AG04449 (cell line): ENCODE measurements at regions not wholly inside any gene's neighbourhood (a gene's known extent, or its start where the extent isn't known, plus 50 kb on each side); places are given as distances from the start of the nearest gene placed in this dataset.

Experiments used
- CTCF ChIA-PET: fragments of 350-600 bp; formaldehyde crosslinking; extraction: SDS; loops from one replicate; lab custom pipeline; 2021; ENCODE audit warnings: antibody characterized with exemption; lab: Yijun Ruan, JAX
- POLR2A ChIA-PET: fragments of 400-600, 350-600 bp; formaldehyde crosslinking; extraction: SDS; loops from one replicate; lab custom pipeline; 2020; ENCODE audit warnings: antibody characterized with exemption, inconsistent platforms; lab: Yijun Ruan, JAX
- DNase-seq: peaks from one replicate; pipeline ENCODE4 v3.0.0-alpha.2; 2010; ENCODE audit warnings: low read depth, low spot score
- H3K4me3 ChIP-seq: 2 replicates; pipeline ENCODE4 v1.5.1; 2011; ENCODE audit warnings: low read depth, mild to moderate bottlenecking, control low read depth, low read length
- CTCF ChIP-seq: IDR thresholded peaks from one replicate; pipeline ENCODE4 v1.5.1; 2011; ENCODE audit warnings: mild to moderate bottlenecking, moderate library complexity, low read length, control low read depth, inconsistent platforms; ENCODE audit not compliant: insufficient read depth; ENCODE audit errors: missing control alignments

- POLR2A ChIA-PET, result no interaction called here
- H3K4me3 ChIP-seq, result no peak overlapping the region
- TF ChIP-seq CTCF, result no peak
- CTCF ChIA-PET, result no interaction called here
- no peak for DNase-seq
These were observed 510.4 kb downstream of the ZNF674 start for GRCh38 chrX:46034868-46035267.

DNA sequence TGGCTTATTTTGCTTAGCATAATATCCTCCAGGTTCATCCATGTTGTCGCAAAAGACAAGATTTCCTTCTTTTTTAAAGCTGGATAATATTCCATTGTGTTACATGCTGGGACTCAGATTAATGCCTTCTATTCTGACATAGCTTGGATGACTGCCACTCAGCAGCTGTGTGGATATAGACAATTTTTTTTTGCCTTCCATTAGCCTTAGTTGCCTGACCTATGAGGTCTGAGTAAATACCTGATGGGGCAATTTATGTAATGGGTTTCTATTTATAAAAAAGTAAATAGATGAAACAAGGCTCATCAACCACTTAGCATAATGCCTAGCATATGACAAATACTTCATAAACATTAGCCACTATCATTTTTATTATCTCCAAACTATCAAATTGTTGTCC lies 515.4 kb downstream of the ZNF674 start:
- DNase-seq, result no peak
- H3K4me3 ChIP-seq, result no peak overlapping the region
- TF ChIP-seq CTCF, result no peak
- POLR2A ChIA-PET, result no interaction called here
- CTCF ChIA-PET, result no interaction called here

- no peak overlapping the region for H3K4me3 ChIP-seq
- CTCF ChIA-PET, result no interaction called here
- POLR2A ChIA-PET, result no interaction called here
- TF ChIP-seq CTCF, result no peak
- DNase-seq, result no peak
These were observed 528.9 kb downstream of the ZNF674 start for GRCh38 chrX:46016296-46016695.

DNA sequence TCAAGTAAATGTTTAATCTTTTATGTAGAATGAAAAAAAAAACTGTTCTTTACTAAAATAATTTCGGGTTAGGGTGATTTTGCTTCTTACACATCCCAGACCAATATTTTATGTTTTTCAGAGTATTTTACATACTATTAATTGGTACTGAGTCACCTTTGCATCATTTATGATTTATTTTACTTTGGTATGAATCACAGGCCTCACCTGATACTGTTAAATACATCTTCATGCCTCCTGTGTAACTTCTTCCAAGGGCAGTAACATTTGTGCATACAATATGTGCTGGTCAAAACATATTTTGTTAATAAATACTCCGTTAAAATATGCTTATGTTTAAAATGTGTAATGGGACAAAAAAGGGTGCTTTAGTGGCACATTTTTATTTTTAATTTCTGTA lies 529.6 kb downstream of the ZNF674 start:
- CTCF ChIA-PET, result no interaction called here
- TF ChIP-seq CTCF, result no peak
- no peak overlapping the region for H3K4me3 ChIP-seq
- POLR2A ChIA-PET, result no interaction called here
- DNase-seq, result no peak

DNA sequence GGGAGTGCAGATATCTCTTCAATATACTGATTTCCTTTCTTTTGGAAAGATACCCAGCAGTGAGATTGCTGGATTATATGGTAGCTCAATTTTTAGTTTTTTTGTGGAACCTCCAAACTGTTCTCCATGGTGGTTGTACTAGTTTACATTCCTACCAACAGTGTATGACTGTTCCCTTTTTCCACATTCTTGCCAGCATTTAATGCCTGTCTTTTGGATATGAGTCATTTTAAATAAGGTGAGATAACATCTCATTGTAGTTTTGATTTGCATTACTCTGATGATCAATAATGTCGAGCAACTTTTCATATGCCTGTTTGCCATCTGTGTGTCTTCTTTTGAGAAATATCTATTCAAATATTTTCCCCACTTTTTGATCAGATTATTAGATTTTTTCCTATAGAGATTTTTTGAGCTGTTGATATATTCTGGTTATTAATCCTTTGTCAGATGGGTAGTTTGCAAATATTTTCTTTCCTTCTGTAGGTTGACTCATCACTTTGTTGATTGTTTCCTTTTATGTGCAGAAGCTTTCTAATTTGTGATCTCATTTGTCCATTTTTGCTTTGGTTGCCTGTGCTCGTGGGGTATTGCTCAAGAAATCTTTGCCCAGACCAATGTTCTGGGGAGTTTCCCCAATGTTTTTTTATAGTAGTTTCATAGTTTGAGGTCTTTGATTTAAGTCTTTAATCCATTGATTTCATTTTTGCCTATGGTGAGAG lies 552.7 kb downstream of the ZNF674 start:
- CTCF ChIA-PET, result no interaction called here
- no peak overlapping the region for H3K4me3 ChIP-seq
- POLR2A ChIA-PET, result no interaction called here
- DNase-seq, result no peak
- no peak for TF ChIP-seq CTCF

- POLR2A ChIA-PET, result no interaction called here
These were observed 558.2 kb downstream of the ZNF674 start for GRCh38 chrX:45986971-45987370.

More at GRCh38 chrX:45986971-45987370, 558.2 kb downstream of the ZNF674 start:
- CTCF ChIA-PET, result no interaction called here
- no peak for DNase-seq
- H3K4me3 ChIP-seq, result no peak overlapping the region
- TF ChIP-seq CTCF, result no peak
